Activated CD4-positive, CD25-positive, alpha-beta regulatory T cell treated with anti-CD3 and anti-CD28 coated beads, Interleukin-2, amount 50 U/mL, for 72 hours (primary cell): ENCODE measurements at regions not wholly inside any gene's neighbourhood (a gene's known extent, or its start where the extent isn't known, plus 50 kb on each side); places are given as distances from the start of the nearest gene placed in this dataset.

ENCODE experiments used
- DNase-seq: peaks from one replicate; pipeline ENCODE4 v3.0.0; 2021

GRCh38 chr10:130230036-130230435 lies 93.8 kb downstream of the GLRX3 start:
- DNase-seq: no peak

- no peak for DNase-seq
These were observed 94.4 kb downstream of the GLRX3 start for GRCh38 chr10:130230611-130231010.

- DNase-seq: no peak
These were observed 95.1 kb downstream of the GLRX3 start for GRCh38 chr10:130231251-130231741.

- DNase-seq: no peak
These were observed 96.2 kb downstream of the GLRX3 start for GRCh38 chr10:130232166-130233034.

- DNase-seq: no peak
These were observed 96.8 kb downstream of the GLRX3 start for GRCh38 chr10:130233035-130233360.

- no peak for DNase-seq
These were observed 97.2 kb downstream of the GLRX3 start for GRCh38 chr10:130233426-130233825.

- DNase-seq: no peak
These were observed 98.2 kb downstream of the GLRX3 start for GRCh38 chr10:130234171-130234965.

- DNase-seq: no peak
These were observed 100.5 kb downstream of the GLRX3 start for GRCh38 chr10:130236711-130237110.

GRCh38 chr10:130240409-130240808 lies 104.2 kb downstream of the GLRX3 start:
- DNase-seq: no peak

GRCh38 chr10:130242513-130242912 lies 106.3 kb downstream of the GLRX3 start:
- DNase-seq: no peak

- DNase-seq: no peak
These were observed 106.8 kb downstream of the GLRX3 start for GRCh38 chr10:130243015-130243414.

- no peak for DNase-seq
These were observed 108.1 kb downstream of the GLRX3 start for GRCh38 chr10:130244031-130244927.

- DNase-seq: no peak
These were observed 108.8 kb downstream of the GLRX3 start for GRCh38 chr10:130244928-130245495.

- no peak for DNase-seq
These were observed 109.9 kb downstream of the GLRX3 start for GRCh38 chr10:130246113-130246512.

GRCh38 chr10:130250127-130250526 lies 113.9 kb downstream of the GLRX3 start:
- DNase-seq: no peak

- no peak for DNase-seq
These were observed 115.6 kb downstream of the GLRX3 start for GRCh38 chr10:130251766-130252165.

- DNase-seq: no peak
These were observed 118.1 kb downstream of the GLRX3 start for GRCh38 chr10:130254243-130254642.

- no peak for DNase-seq
These were observed 118.5 kb downstream of the GLRX3 start for GRCh38 chr10:130254662-130255061.

- DNase-seq: no peak
These were observed 119.6 kb downstream of the GLRX3 start for GRCh38 chr10:130255777-130256176.

GRCh38 chr10:130257897-130258296 lies 121.7 kb downstream of the GLRX3 start:
- no peak for DNase-seq

GRCh38 chr10:130259380-130259779 lies 123.2 kb downstream of the GLRX3 start:
- no peak for DNase-seq

- DNase-seq: no peak
These were observed 125.1 kb downstream of the GLRX3 start for GRCh38 chr10:130261306-130261705.

- DNase-seq: no peak
These were observed 125.6 kb downstream of the GLRX3 start for GRCh38 chr10:130261766-130262165.
